Gastrocnemius medialis (tissue), 4 donors: ENCODE measurements at regions not wholly inside any gene's neighbourhood (a gene's known extent, or its start where the extent isn't known, plus 50 kb on each side); places are given as distances from the start of the nearest gene placed in this dataset.

Source experiments
- POLR2A ChIP-seq, 2 donors: fragments of 450-650 bp; IDR thresholded peaks; one replicate each; pipeline ENCODE4 v1.6.1; 2017; ENCODE audit warnings: antibody characterized with exemption in 2 of 2, mild to moderate bottlenecking in 2 of 2, moderate library complexity in 2 of 2
- TF ChIP-seq, protein P1 (sequence below), 5 experiments: fragments of 450-650 bp in 3 of 5; fragments of 200-600 bp in 2 of 5; sonication (generic) in 2 of 5; IDR thresholded peaks in 4 of 5; conservative IDR thresholded peaks in 1 of 5; 1 replicate in 4 of 5; 2 replicates in 1 of 5; pipeline ENCODE4 v1.5.1; 2016 to 2019; ENCODE audit warnings: antibody characterized with exemption in 5 of 5, mild to moderate bottlenecking in 3 of 5, moderate library complexity in 3 of 5

- TF ChIP-seq, protein P1, sequence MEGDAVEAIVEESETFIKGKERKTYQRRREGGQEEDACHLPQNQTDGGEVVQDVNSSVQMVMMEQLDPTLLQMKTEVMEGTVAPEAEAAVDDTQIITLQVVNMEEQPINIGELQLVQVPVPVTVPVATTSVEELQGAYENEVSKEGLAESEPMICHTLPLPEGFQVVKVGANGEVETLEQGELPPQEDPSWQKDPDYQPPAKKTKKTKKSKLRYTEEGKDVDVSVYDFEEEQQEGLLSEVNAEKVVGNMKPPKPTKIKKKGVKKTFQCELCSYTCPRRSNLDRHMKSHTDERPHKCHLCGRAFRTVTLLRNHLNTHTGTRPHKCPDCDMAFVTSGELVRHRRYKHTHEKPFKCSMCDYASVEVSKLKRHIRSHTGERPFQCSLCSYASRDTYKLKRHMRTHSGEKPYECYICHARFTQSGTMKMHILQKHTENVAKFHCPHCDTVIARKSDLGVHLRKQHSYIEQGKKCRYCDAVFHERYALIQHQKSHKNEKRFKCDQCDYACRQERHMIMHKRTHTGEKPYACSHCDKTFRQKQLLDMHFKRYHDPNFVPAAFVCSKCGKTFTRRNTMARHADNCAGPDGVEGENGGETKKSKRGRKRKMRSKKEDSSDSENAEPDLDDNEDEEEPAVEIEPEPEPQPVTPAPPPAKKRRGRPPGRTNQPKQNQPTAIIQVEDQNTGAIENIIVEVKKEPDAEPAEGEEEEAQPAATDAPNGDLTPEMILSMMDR (IDR thresholded peaks at IDR 0.05 in 4 of 5, conservative IDR thresholded peaks at IDR 0.05 in 1 of 5), result no peak
- no peak for TF ChIP-seq POLR2A (IDR thresholded peaks at IDR 0.05)
Observed at GRCh38 chr10:25094590-25094989, 78.2 kb downstream of the THNSL1 start.
